ENCODE measurements at regions not wholly inside any gene's neighbourhood (a gene's known extent, or its start where the extent isn't known, plus 50 kb on each side); places are given as distances from the start of the nearest gene placed in this dataset.

GRCh38 chr13:73922493-73923393 is 211.5 kb downstream of the KLF12 start:
- TF ChIP-seq, protein P1, sequence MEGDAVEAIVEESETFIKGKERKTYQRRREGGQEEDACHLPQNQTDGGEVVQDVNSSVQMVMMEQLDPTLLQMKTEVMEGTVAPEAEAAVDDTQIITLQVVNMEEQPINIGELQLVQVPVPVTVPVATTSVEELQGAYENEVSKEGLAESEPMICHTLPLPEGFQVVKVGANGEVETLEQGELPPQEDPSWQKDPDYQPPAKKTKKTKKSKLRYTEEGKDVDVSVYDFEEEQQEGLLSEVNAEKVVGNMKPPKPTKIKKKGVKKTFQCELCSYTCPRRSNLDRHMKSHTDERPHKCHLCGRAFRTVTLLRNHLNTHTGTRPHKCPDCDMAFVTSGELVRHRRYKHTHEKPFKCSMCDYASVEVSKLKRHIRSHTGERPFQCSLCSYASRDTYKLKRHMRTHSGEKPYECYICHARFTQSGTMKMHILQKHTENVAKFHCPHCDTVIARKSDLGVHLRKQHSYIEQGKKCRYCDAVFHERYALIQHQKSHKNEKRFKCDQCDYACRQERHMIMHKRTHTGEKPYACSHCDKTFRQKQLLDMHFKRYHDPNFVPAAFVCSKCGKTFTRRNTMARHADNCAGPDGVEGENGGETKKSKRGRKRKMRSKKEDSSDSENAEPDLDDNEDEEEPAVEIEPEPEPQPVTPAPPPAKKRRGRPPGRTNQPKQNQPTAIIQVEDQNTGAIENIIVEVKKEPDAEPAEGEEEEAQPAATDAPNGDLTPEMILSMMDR (IDR thresholded peaks at IDR 0.05; ENCODE audit: borderline replicate concordance, insufficient read depth, low read depth, low read length) = no peak
- no peak overlapping the region for H3K4me3 ChIP-seq (ENCODE audit: low read depth, low read length)

DNA sequence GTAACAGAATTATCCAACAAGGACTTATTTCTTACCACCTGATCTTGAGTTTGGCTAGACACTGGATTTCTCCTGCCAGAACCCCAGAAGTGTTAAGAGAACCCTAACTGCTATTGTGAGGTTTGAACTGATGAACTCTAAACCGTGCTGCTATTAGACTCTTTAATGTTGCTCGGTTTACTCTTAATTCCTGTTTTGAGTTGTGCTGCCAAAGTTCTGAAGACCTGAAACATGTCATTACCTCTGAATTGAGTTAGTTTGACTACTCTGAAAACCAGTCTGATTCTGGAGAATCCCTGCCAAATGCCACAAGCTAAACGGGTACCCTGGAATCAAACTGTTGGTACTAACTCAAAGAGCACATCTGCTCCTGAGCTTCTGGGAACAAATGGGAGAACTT is 215.5 kb downstream of the KLF12 start:
- TF ChIP-seq, protein P1 (IDR thresholded peaks at IDR 0.05; ENCODE audit: borderline replicate concordance, insufficient read depth, low read depth, low read length) = no peak
- H3K4me3 ChIP-seq (ENCODE audit: low read depth, low read length) = no peak overlapping the region

DNA sequence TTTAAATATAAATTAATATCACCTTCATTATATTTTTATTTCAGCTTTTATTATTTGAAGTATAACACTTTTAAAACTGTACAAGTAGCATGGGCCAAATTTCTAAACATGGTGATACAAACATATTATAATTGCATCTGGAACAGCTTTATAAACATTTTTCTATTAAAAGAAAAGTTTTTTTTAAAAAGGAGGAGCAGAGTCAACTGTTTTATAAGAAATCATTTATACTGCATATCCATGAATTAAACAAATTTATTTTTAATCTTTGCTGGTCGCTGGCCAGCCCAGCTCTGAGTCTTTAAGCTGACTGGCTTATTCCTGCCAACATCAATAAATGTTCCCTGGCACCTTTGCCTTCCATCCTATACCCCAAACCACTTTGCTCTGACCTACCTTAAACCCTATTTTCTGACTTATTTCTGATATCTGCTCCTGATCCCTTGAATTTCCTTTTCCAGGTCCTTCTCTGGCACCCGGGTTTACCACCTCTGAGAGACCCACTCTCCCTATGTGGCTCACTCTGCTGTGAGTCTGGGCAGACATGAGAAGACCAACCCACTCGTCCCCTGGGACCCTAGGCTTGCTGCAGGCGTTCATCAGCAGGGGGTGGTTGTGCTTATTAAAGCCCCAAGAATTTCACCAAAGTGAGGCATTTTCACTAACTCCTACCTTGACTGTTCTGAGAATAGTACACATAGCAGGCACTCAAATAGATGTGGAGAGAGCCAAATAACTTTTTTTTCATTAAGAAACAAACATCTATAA is 220.3 kb downstream of the KLF12 start:
- no peak overlapping the region for H3K4me3 ChIP-seq (ENCODE audit: low read depth, low read length)
- TF ChIP-seq, protein P1 (IDR thresholded peaks at IDR 0.05; ENCODE audit: borderline replicate concordance, insufficient read depth, low read depth, low read length) = no peak

DNA sequence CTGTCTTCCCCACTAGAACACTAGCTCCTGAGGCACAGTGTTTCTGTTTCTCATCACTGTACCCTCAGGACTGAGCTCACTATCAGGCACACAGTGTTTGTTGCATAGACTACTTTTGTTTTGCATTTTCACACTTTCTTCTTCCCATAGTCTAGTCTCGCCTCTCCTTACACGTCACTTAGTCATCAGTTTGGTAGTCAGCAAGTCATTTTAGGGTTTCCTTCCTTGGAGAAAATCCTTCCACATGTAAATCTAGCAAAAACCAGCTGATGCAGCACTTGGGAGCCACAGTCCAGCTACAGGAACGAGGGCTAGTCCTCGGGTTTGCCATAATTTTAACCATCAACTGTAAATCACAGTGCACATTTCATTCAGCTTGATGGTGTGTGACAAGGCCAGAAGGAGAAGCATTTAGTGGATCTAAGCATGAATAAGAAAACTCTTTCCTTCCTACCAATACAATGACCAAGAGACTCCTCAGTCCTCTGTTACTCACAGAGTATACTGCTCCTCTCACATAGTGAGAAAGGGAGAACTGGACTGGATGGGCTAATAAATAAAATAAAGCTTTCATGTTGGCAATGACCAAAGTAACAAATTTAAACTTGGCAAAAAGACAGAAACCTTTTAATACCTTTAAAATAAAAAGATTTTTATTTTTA is 221.0 kb downstream of the KLF12 start:
- no peak overlapping the region for H3K4me3 ChIP-seq (ENCODE audit: low read depth, low read length)
- TF ChIP-seq, protein P1 (IDR thresholded peaks at IDR 0.05; ENCODE audit: borderline replicate concordance, insufficient read depth, low read depth, low read length) = no peak

DNA sequence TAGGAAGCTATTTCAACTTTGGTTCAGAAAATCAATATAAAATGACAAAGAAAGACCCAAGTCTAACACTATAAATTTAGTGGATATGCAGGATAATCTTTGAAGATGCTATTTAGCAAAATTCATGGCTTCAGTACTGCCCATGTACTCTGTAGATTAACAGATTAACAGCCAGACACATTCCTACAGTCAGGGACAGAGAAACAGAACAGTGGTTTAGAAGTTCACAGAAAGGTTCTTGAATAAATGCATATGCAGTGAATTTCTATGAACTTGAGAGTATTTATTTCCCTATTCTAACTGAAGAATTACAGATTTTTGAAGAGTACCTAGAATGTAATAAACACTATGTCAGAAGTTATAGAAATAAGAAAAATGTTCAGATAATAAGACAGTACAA is 222.8 kb downstream of the KLF12 start:
- TF ChIP-seq, protein P1 (IDR thresholded peaks at IDR 0.05; ENCODE audit: borderline replicate concordance, insufficient read depth, low read depth, low read length) = no peak
- no peak overlapping the region for H3K4me3 ChIP-seq (ENCODE audit: low read depth, low read length)

- no peak overlapping the region for H3K4me3 ChIP-seq (ENCODE audit: low read depth, low read length)
- TF ChIP-seq, protein P1 (IDR thresholded peaks at IDR 0.05; ENCODE audit: borderline replicate concordance, insufficient read depth, low read depth, low read length) = no peak
Observed at GRCh38 chr13:73910733-73911132, 223.5 kb downstream of the KLF12 start.

All from GM12875 (cell line).